Liver (tissue), 8 donors: ENCODE measurements at regions not wholly inside any gene's neighbourhood (a gene's known extent, or its start where the extent isn't known, plus 50 kb on each side); places are given as distances from the start of the nearest gene placed in this dataset.

ENCODE experiments used
- DNase-seq: peaks from one replicate; pipeline ENCODE4 v3.0.0-alpha.2; 2017; ENCODE audit warnings: low spot score
- H3K27ac ChIP-seq, 2 donors: one replicate each; pipeline ENCODE4 v1.7.0; 2013; ENCODE audit warnings: inconsistent platforms in 2 of 2, low read length in 2 of 2, control low read depth in 1 of 2, low read depth in 1 of 2, mild to moderate bottlenecking in 1 of 2
- H3K27me3 ChIP-seq, 4 donors: one replicate each; pipeline versions ENCODE4 v1.6.1 to v1.7.0; 2013; ENCODE audit warnings: low read length in 3 of 4, inconsistent platforms in 1 of 4, mild to moderate bottlenecking in 1 of 4, moderate library complexity in 1 of 4; ENCODE audit not compliant: control insufficient read depth in 4 of 4, insufficient read depth in 4 of 4
- H3K36me3 ChIP-seq, 4 donors: one replicate each; pipeline versions ENCODE4 v1.6.1 to v1.7.0; 2013; ENCODE audit warnings: low read length in 3 of 4, mild to moderate bottlenecking in 3 of 4, low read depth in 1 of 4, moderate library complexity in 1 of 4; ENCODE audit not compliant: control insufficient read depth in 4 of 4, insufficient read depth in 3 of 4
- H3K4me1 ChIP-seq, 4 donors: one replicate each; pipeline versions ENCODE4 v1.6.1 to v1.7.0; 2013; ENCODE audit warnings: low read length in 3 of 4, mild to moderate bottlenecking in 3 of 4, moderate library complexity in 1 of 4; ENCODE audit not compliant: control insufficient read depth in 4 of 4, insufficient read depth in 4 of 4
- H3K4me3 ChIP-seq, 3 donors: one replicate each; pipeline versions ENCODE4 v1.6.1 to v1.7.0; 2013; ENCODE audit warnings: low read length in 3 of 3, control low read depth in 1 of 3, low read depth in 1 of 3, mild to moderate bottlenecking in 1 of 3
- H3K9ac ChIP-seq, 2 donors: one replicate each; pipeline ENCODE4 v1.7.0; 2013; ENCODE audit warnings: low read length in 2 of 2, mild to moderate bottlenecking in 2 of 2, moderate library complexity in 2 of 2, control low read depth in 1 of 2, low read depth in 1 of 2
- H3K9me3 ChIP-seq, 4 donors: one replicate each; pipeline versions ENCODE4 v1.6.1 to v1.7.0; 2013; ENCODE audit warnings: low read length in 3 of 4; ENCODE audit not compliant: control insufficient read depth in 4 of 4
- ATF3 ChIP-seq: IDR thresholded peaks from 2 replicates; pipeline ENCODE4 v1.6.1; 2016; ENCODE audit warnings: antibody characterized with exemption
- EGR1 ChIP-seq, 2 donors: IDR thresholded peaks; 2 replicates each; pipeline ENCODE4 v1.6.1; 2016 to 2018; ENCODE audit warnings: antibody characterized with exemption in 2 of 2, low read depth in 2 of 2
- FOXA1 ChIP-seq: IDR thresholded peaks from 2 replicates; pipeline ENCODE4 v1.6.1; 2016; ENCODE audit warnings: antibody characterized with exemption
- FOXA2 ChIP-seq: IDR thresholded peaks from 2 replicates; pipeline ENCODE4 v1.6.1; 2016; ENCODE audit warnings: antibody characterized with exemption
- GABPA ChIP-seq, 2 donors: IDR thresholded peaks in 1 of 2; conservative IDR thresholded peaks in 1 of 2; 2 replicates each; pipeline ENCODE4 v1.6.1; 2016; ENCODE audit warnings: antibody characterized with exemption in 2 of 2, mild to moderate bottlenecking in 1 of 2, moderate library complexity in 1 of 2
- HNF4G ChIP-seq: IDR thresholded peaks from 2 replicates; pipeline ENCODE4 v1.6.1; 2016; ENCODE audit warnings: antibody characterized with exemption
- JUND ChIP-seq, 2 donors: IDR thresholded peaks; 2 replicates each; pipeline ENCODE4 v1.6.1; 2016; ENCODE audit warnings: antibody characterized with exemption in 2 of 2
- NR2F2 ChIP-seq: IDR thresholded peaks from 2 replicates; pipeline ENCODE4 v1.6.1; 2016; ENCODE audit warnings: antibody characterized with exemption
- RAD21 ChIP-seq, 2 donors: IDR thresholded peaks; 2 replicates each; pipeline ENCODE4 v1.6.1; 2016; ENCODE audit warnings: antibody characterized with exemption in 2 of 2, mild to moderate bottlenecking in 2 of 2
- RXRA ChIP-seq, 2 donors: IDR thresholded peaks; 2 replicates each; pipeline ENCODE4 v1.6.1; 2017 to 2018; ENCODE audit warnings: antibody characterized with exemption in 2 of 2, mild to moderate bottlenecking in 1 of 2
- TAF1 ChIP-seq: conservative IDR thresholded peaks from 2 replicates; pipeline ENCODE4 v1.6.1; 2016; ENCODE audit warnings: antibody characterized with exemption, mild to moderate bottlenecking
- YY1 ChIP-seq: IDR thresholded peaks from 2 replicates; pipeline ENCODE4 v1.6.1; 2016; ENCODE audit warnings: antibody characterized with exemption, mild to moderate bottlenecking
- WGBS: extraction: QIAGEN DNeasy Blood & Tissue Kit; methylation state at CpG from one replicate; pipeline ENCODE4 v1.1.7; 2013; 5-methylcytosine and 5-hydroxymethylcytosine counted together
- TF ChIP-seq, protein P1 (sequence below): fragments of 150-350 bp; IDR thresholded peaks from 2 replicates; pipeline ENCODE4 v1.5.1; 2017; ENCODE audit warnings: improper control_type of control experiment, low read depth, low read length; ENCODE audit not compliant: missing input control
- TF ChIP-seq, protein P2 (sequence below): IDR thresholded peaks from 2 replicates; pipeline ENCODE4 v1.6.1; 2016; ENCODE audit warnings: antibody characterized with exemption
- TF ChIP-seq, protein P3 (sequence below): IDR thresholded peaks from 2 replicates; pipeline ENCODE4 v1.6.1; 2016; ENCODE audit warnings: antibody characterized with exemption, mild to moderate bottlenecking
- TF ChIP-seq, protein P4 (sequence below): IDR thresholded peaks from 2 replicates; pipeline ENCODE4 v1.6.1; 2016; ENCODE audit warnings: antibody characterized with exemption
- donor health status: healthy.
- donor health status: healthy.
- donor health status: healthy.
- donor health status: healthy.
- donor health status: healthy.

- 88% methylated on average over 21 of the region's 21 CpGs for WGBS
- H3K36me3 ChIP-seq: no peaks in the 10 kb centered on the region
- no peaks in the 10 kb centered on the region for H3K27me3 ChIP-seq
- TF ChIP-seq FOXA1: no peak
- TF ChIP-seq RAD21 (IDR thresholded peaks at IDR 0.05): no peak
- no peak for TF ChIP-seq RXRA (IDR thresholded peaks at IDR 0.05)
- TF ChIP-seq, protein P1, sequence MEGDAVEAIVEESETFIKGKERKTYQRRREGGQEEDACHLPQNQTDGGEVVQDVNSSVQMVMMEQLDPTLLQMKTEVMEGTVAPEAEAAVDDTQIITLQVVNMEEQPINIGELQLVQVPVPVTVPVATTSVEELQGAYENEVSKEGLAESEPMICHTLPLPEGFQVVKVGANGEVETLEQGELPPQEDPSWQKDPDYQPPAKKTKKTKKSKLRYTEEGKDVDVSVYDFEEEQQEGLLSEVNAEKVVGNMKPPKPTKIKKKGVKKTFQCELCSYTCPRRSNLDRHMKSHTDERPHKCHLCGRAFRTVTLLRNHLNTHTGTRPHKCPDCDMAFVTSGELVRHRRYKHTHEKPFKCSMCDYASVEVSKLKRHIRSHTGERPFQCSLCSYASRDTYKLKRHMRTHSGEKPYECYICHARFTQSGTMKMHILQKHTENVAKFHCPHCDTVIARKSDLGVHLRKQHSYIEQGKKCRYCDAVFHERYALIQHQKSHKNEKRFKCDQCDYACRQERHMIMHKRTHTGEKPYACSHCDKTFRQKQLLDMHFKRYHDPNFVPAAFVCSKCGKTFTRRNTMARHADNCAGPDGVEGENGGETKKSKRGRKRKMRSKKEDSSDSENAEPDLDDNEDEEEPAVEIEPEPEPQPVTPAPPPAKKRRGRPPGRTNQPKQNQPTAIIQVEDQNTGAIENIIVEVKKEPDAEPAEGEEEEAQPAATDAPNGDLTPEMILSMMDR: no peak
- H3K9ac ChIP-seq: no peak overlapping the region
- H3K9me3 ChIP-seq: no peaks in the 10 kb centered on the region
- H3K27ac ChIP-seq: no peak overlapping the region
- peaks cover 0 to 19% (median 10%) of the 10 kb centered on the region in 4 donors for H3K4me1 ChIP-seq
- no peak for DNase-seq
- no peak overlapping the region for H3K4me3 ChIP-seq
Observed at GRCh38 chr16:85199069-85199725, 86.9 kb upstream of the CIBAR2 start.

- no peak overlapping the region for H3K9ac ChIP-seq
- H3K4me3 ChIP-seq: no peak overlapping the region
- WGBS: 94% methylated on average over 9 of the region's 9 CpGs
- no peak for TF ChIP-seq RXRA (IDR thresholded peaks at IDR 0.05)
- no peak for TF ChIP-seq HNF4G
- TF ChIP-seq, protein P2, sequence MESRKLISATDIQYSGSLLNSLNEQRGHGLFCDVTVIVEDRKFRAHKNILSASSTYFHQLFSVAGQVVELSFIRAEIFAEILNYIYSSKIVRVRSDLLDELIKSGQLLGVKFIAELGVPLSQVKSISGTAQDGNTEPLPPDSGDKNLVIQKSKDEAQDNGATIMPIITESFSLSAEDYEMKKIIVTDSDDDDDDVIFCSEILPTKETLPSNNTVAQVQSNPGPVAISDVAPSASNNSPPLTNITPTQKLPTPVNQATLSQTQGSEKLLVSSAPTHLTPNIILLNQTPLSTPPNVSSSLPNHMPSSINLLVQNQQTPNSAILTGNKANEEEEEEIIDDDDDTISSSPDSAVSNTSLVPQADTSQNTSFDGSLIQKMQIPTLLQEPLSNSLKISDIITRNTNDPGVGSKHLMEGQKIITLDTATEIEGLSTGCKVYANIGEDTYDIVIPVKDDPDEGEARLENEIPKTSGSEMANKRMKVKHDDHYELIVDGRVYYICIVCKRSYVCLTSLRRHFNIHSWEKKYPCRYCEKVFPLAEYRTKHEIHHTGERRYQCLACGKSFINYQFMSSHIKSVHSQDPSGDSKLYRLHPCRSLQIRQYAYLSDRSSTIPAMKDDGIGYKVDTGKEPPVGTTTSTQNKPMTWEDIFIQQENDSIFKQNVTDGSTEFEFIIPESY: no peak
- TF ChIP-seq, protein P3, sequence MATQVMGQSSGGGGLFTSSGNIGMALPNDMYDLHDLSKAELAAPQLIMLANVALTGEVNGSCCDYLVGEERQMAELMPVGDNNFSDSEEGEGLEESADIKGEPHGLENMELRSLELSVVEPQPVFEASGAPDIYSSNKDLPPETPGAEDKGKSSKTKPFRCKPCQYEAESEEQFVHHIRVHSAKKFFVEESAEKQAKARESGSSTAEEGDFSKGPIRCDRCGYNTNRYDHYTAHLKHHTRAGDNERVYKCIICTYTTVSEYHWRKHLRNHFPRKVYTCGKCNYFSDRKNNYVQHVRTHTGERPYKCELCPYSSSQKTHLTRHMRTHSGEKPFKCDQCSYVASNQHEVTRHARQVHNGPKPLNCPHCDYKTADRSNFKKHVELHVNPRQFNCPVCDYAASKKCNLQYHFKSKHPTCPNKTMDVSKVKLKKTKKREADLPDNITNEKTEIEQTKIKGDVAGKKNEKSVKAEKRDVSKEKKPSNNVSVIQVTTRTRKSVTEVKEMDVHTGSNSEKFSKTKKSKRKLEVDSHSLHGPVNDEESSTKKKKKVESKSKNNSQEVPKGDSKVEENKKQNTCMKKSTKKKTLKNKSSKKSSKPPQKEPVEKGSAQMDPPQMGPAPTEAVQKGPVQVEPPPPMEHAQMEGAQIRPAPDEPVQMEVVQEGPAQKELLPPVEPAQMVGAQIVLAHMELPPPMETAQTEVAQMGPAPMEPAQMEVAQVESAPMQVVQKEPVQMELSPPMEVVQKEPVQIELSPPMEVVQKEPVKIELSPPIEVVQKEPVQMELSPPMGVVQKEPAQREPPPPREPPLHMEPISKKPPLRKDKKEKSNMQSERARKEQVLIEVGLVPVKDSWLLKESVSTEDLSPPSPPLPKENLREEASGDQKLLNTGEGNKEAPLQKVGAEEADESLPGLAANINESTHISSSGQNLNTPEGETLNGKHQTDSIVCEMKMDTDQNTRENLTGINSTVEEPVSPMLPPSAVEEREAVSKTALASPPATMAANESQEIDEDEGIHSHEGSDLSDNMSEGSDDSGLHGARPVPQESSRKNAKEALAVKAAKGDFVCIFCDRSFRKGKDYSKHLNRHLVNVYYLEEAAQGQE: no peak
- TF ChIP-seq RAD21 (IDR thresholded peaks at IDR 0.05): no peak
- TF ChIP-seq GABPA (IDR thresholded peaks at IDR 0.05 in 1 of 2, conservative IDR thresholded peaks at IDR 0.05 in 1 of 2): no peak
- TF ChIP-seq, protein P4, sequence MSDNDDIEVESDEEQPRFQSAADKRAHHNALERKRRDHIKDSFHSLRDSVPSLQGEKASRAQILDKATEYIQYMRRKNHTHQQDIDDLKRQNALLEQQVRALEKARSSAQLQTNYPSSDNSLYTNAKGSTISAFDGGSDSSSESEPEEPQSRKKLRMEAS: no peak
- no peak for TF ChIP-seq FOXA2
- no peak for TF ChIP-seq JUND (IDR thresholded peaks at IDR 0.05)
- TF ChIP-seq ATF3: no peak
- TF ChIP-seq NR2F2: no peak
- TF ChIP-seq YY1: no peak
- no peak for TF ChIP-seq FOXA1
- no peak for TF ChIP-seq TAF1
- TF ChIP-seq EGR1 (IDR thresholded peaks at IDR 0.05; ENCODE audit: low read depth in 2 of 2): no peak
- peak overlapping the region; percentile 66 to 93 for H3K27ac ChIP-seq
- no peak for DNase-seq
- H3K27me3 ChIP-seq: no peaks in the 10 kb centered on the region
- no peaks in the 10 kb centered on the region for H3K36me3 ChIP-seq
- peaks cover 0 to 19% (median 10%) of the 10 kb centered on the region in 4 donors for H3K4me1 ChIP-seq
- no peaks in the 10 kb centered on the region for H3K9me3 ChIP-seq
Observed at GRCh38 chr16:85199880-85200279, 87.6 kb upstream of the CIBAR2 start.
